GM21737 (cell line): ENCODE measurements at regions not wholly inside any gene's neighbourhood (a gene's known extent, or its start where the extent isn't known, plus 50 kb on each side); places are given as distances from the start of the nearest gene placed in this dataset.

Source experiments
- ATAC-seq: cut with Tn5 transposase; IDR thresholded peaks from one replicate; pipeline ENCODE4 v1.9.1; 2021; ENCODE audit warnings: mild to moderate bottlenecking, moderate library complexity; ENCODE audit not compliant: unreplicated experiment

DNA sequence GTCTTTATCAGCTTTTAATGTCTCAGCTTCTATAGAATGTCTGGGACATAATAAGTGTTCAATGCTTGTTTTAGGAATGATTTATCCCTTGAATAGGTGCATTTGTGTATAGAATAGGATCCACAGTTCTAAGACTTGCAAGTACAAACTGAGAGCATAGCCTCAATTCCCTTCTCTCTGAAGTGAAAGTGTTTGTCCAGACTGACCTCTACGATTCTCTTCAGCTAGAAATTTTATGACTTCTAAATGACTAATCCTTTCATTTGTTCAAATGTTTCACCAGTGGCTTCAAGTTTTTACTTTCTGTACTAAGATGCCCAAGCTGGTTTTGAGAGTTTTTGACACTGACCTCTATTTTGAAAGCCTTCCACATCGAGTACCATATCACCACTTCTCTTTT is 608.2 kb upstream of the ADGRL4 start:
- no peak for ATAC-seq

DNA sequence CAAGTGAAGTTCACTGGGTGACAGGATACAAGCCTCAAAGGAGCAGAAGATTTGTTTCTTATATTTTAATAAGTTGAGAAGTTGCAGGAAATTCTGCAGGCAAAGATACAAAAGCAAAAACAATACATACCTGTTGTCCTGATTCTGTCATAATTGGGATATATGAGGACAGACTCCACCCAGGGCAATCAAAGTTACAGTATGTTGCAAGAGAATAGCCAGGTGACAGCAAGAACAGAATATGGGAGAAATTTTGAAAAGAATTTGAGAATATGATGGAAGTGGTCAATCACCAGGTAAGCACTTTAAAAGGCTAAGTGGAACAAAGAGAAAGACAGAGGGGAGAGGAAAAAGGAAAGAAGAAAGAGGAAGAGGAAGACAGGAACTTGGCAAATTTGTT is 607.6 kb upstream of the ADGRL4 start:
- no peak for ATAC-seq

GRCh38 chr1:79613046-79613445 is 606.5 kb upstream of the ADGRL4 start:
- ATAC-seq: no peak

DNA sequence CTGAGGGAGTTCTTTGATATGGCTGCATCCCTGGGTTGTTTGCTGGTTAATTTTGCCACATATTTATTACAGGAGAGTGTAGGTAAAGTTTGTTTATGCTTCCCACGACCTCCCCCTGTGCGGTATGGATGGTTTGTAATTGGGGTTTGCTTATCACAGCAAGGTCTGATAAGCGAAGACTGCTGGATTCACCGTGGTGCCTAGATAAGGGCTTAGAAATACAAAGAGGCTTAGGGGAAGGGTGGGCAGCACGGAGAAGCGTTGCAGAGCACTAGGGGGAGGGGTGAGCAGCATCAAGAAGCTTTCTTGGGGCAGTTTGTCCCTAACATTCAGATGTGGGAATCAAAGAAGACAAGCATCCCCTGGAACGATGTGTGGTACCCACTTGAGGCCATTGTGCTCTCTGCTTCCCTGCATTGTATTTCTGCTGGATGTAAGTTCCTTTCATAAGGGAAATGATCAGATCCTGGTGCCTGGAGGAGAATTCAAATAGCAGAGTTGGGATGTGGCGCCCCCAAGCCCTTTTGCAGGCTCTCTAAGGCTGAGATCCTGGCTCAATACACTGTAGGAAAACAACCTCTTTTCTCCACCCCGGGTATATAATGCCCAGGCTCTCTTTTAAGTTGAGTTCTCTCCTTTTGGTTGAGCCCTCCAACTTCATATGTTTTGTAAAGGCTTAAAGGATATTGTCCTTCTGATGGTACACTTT is 598.1 kb upstream of the ADGRL4 start:
- ATAC-seq: no peak

DNA sequence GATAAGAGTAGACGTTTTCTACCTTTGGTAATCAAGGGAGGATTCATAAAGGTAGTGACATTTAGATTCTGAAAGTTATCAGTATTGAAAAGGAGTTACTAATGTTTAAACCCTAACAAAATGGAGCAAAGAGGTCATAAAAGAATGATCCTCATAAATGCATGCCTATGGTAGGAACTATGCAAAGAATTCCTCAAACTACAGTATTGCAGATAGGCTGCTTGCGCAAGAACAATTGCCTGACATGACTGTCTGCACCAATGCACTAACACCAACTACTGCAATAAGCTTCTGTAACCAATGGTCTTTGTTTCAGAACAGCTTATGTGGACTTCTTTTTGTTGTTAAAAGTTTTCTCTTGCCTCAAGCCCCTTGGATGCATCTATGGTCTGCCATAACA is 597.3 kb upstream of the ADGRL4 start:
- no peak for ATAC-seq

- ATAC-seq: no peak
Observed at GRCh38 chr1:79599257-79599656, 592.7 kb upstream of the ADGRL4 start.

DNA sequence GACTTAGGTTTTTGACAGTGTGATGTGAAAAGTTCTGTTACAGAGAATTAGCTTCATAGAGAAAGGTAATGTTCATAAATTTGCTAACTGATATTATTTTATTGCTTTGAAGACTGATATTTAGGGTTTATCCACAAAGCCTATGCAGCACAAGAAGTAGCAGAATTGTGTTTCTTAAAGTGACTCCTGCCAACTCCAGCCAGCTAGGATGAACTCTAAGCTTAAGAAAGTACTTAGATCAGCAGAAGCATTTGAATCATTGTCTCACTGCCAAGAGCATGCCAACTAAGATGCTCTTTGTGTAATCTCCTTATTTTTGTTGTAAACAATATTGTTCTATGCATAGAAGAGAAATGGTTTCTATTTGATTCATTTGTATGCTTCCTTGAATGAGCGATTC is 589.4 kb upstream of the ADGRL4 start:
- ATAC-seq: no peak

- no peak for ATAC-seq
Observed at GRCh38 chr1:79594121-79594698, 587.7 kb upstream of the ADGRL4 start.

DNA sequence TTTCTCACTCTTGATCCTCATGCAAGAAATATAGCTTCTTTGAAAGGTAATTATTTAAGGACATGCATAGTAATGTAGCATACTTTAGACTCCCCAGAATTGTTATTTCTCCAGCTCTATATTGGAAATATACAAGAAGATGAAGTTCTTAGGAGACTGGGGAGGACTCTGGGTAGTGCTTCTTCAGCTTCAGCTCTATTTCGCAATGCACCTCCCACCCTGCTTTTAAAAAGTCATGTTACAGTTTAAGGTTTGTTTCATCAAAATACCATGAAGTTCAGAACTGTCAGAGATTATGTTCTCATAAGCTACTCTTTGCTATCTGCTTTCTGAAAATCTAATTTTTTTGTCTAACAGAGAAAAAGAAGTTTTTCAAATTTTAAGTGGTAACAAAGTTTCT is 586.2 kb upstream of the ADGRL4 start:
- ATAC-seq: no peak

- no peak for ATAC-seq
Observed at GRCh38 chr1:79588719-79589118, 582.2 kb upstream of the ADGRL4 start.

DNA sequence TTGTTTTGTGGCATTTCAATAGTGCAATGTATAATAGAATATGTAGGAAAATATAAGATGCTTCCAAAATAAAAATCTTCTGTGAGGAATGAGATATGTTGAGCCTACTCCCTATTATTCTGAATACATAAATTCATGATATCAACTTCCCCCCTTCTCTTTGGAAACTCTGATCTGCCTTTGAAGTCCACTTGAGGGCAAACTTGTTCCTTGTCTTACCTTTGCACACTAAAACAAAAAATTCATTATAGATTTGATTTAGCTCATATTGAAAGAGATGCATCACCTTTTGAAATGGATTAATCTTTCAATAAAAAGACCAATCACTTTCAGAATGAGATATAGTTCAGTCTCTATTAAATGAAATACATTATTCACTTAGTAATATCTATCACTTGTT is 580.7 kb upstream of the ADGRL4 start:
- no peak for ATAC-seq

- ATAC-seq: no peak
Observed at GRCh38 chr1:79585801-79586200, 579.3 kb upstream of the ADGRL4 start.

DNA sequence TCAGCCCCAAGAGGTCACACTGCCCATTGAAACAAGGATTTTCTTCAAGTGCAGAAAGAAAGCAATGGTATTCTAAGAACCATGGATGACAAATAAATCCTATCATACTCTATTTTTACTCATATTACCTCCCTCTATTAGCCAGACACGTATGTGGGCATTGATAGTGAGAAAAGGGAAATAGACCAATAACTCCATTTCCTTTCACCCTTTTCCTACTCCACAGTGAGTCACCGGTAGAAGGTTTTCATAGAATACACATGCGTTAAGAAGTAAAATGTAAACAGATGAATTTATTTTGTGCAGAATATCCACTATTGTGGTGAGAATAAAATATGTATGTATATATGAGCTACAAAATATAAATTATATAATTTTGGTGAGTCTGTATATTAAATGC is 568.9 kb upstream of the ADGRL4 start:
- no peak for ATAC-seq

DNA sequence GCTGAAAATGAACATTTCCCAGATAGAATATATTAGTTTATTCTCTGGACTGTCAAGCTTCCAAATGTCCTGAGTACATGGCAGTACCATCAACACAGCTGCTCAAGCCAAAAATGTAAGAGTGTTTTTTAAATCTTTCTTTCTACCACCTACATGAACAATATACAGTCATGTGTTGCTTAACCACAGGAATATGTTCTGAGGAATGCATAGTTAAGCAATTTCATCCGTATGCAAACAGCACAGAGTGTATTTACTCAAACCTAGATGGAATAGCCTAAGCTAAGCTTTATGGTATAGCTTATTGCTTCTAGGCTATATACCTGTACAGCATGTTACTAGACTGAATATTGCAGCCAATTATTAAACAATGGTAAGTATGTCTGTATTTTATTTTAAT is 561.9 kb upstream of the ADGRL4 start:
- no peak for ATAC-seq

DNA sequence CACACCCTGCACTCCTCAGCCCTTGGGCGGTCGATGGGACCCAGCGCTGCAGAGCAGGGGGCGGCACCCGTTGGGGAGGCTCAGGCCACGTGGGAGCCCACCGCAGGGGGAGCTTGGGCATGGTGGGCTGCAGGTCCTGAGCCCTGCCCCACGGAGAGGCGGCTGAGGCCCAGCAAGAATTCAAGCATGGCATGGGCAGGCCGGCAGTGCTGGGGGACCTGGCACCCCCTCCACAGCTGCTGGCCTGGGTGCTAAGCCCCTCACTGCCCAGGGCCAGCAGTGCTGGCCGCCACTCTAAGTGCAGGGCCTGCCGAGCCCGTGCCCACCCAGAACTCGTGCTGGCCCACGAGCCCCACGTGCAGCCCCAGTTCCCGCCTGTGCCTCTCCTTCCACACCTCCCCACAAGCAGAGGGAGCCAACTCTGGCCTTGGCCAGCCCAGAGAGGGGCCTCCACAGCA is 555.0 kb upstream of the ADGRL4 start:
- ATAC-seq: no peak

DNA sequence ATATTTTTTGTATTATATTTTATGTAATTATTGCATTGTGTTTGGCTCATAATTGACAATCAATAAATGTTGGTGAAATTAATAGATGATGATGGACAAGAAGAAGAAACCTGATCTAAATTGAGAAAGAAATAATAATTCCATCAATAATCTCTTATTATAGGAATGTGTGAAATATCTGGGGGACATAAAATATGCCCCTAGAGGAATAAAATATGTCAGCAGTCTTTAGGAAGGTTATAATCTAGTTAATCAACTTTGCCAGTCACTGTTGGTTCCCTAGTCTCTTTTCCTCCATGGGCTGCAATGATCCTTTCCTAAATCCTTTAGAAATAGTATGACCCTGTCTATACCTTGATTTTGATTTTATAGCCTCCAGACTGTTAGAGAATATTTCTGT is 549.7 kb upstream of the ADGRL4 start:
- no peak for ATAC-seq

DNA sequence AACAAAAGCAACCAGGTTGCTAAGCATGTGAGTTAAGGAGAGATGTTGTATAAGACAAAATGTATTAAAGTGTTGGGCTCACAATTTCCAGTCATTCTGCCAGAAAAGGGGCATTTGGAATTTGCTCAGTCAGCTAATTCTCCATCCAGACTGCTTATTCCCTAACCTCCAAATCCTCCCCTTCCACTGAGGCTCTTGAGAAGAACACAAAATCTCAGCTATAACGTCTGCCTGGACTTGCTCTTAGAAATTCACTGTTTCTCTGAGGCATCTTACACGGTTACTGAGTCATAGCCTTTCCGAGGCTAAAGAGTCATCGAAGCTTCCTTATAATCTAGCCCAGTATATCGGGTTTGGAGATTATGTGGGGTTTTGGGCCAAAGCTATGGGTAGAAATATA is 548.2 kb upstream of the ADGRL4 start:
- no peak for ATAC-seq

DNA sequence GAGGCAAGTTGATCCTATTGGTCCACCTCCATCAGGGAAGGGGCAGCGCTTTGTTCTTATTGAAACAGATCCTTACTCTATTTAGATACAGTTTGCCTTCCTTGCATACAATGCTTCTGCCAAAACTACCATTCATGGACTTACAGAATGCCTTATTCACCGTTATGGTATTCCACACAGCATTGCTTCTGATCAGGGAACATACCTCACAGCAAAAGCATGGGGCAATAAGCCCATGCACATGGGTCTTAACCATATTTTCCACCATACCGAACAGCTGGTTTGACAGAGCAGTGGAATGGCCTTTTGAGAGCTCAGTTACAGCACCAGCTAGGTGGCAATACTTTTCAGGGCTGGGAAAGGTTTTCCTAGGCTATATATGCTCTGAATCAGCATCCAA is 544.8 kb upstream of the ADGRL4 start:
- ATAC-seq: no peak

- no peak for ATAC-seq
Observed at GRCh38 chr1:79550402-79550801, 543.9 kb upstream of the ADGRL4 start.

GRCh38 chr1:79549201-79549600 is 542.7 kb upstream of the ADGRL4 start:
- ATAC-seq: no peak

GRCh38 chr1:79547514-79547913 is 541.0 kb upstream of the ADGRL4 start:
- no peak for ATAC-seq

- ATAC-seq: no peak
Observed at GRCh38 chr1:79543394-79543793, 536.9 kb upstream of the ADGRL4 start.

- ATAC-seq: no peak
Observed at GRCh38 chr1:79539001-79539400, 532.5 kb upstream of the ADGRL4 start.
